Neural progenitor cell (in vitro differentiated cells): ENCODE measurements at regions not wholly inside any gene's neighbourhood (a gene's known extent, or its start where the extent isn't known, plus 50 kb on each side); places are given as distances from the start of the nearest gene placed in this dataset.

Source experiments
- EZH2 ChIP-seq: fragments of 200-600 bp; sonication (generic); IDR thresholded peaks from 2 replicates; pipeline ENCODE4 v1.6.1; 2017; ENCODE audit warnings: antibody characterized with exemption, mild to moderate bottlenecking, moderate library complexity
- TF ChIP-seq, protein P1 (sequence below): fragments of 200-600 bp; sonication (generic); IDR thresholded peaks from 2 replicates; pipeline ENCODE4 v1.5.1; 2017; ENCODE audit warnings: antibody characterized with exemption, mild to moderate bottlenecking

DNA sequence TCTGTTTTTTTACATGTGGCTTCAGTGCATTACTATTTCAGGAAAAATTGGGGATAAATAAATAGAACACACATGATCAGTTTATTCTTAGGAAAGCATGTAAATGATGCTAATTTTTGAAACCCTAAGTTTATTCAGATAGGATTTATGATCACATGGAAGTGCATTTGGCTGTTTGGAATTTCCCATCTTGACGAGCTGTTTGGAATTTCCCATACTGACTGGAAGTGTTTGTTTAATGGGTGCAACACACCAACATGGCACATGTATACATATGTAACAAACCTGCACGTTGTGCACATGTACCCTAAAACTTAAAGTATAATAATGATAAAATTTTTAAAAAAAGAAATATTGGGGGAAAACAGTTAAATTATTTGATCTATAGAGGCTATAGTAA is 79.5 kb downstream of the COL6A6 start:
- TF ChIP-seq, protein P1, sequence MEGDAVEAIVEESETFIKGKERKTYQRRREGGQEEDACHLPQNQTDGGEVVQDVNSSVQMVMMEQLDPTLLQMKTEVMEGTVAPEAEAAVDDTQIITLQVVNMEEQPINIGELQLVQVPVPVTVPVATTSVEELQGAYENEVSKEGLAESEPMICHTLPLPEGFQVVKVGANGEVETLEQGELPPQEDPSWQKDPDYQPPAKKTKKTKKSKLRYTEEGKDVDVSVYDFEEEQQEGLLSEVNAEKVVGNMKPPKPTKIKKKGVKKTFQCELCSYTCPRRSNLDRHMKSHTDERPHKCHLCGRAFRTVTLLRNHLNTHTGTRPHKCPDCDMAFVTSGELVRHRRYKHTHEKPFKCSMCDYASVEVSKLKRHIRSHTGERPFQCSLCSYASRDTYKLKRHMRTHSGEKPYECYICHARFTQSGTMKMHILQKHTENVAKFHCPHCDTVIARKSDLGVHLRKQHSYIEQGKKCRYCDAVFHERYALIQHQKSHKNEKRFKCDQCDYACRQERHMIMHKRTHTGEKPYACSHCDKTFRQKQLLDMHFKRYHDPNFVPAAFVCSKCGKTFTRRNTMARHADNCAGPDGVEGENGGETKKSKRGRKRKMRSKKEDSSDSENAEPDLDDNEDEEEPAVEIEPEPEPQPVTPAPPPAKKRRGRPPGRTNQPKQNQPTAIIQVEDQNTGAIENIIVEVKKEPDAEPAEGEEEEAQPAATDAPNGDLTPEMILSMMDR: no peak
- no peak for TF ChIP-seq EZH2
